Spleen (tissue), 11 donors: ENCODE measurements at regions not wholly inside any gene's neighbourhood (a gene's known extent, or its start where the extent isn't known, plus 50 kb on each side); places are given as distances from the start of the nearest gene placed in this dataset.

Experiments
- DNase-seq: peaks from one replicate; pipeline ENCODE4 v3.0.0-alpha.2; 2020
- H3K27ac ChIP-seq, 8 donors: fragments of 200-600 bp; sonication (generic) in 7 of 8; 1 replicate in 4 of 8; 2 replicates in 4 of 8; pipeline versions ENCODE4 v1.5.0 to v1.8.0; 2016 to 2021; ENCODE audit warnings: inconsistent platforms in 4 of 8, mild to moderate bottlenecking in 4 of 8, moderate library complexity in 1 of 8
- H3K27me3 ChIP-seq, 7 donors: fragments of 200-600 bp; sonication (generic) in 6 of 7; replicated peaks in 1 of 7; 1 replicate in 4 of 7; 2 replicates in 3 of 7; pipeline versions ENCODE4 v1.5.0 to v1.8.0; 2016 to 2021; ENCODE audit warnings: inconsistent platforms in 3 of 7, mild to moderate bottlenecking in 1 of 7
- H3K36me3 ChIP-seq, 6 donors: fragments of 200-600 bp; sonication (generic) in 5 of 6; 1 replicate in 4 of 6; 2 replicates in 2 of 6; pipeline versions ENCODE4 v1.5.0 to v1.8.0; 2016 to 2021; ENCODE audit warnings: inconsistent platforms in 2 of 6
- H3K4me1 ChIP-seq, 6 donors: fragments of 200-600 bp; sonication (generic) in 5 of 6; 1 replicate in 3 of 6; 2 replicates in 3 of 6; pipeline versions ENCODE4 v1.5.0 to v1.8.0; 2016 to 2021; ENCODE audit warnings: inconsistent platforms in 3 of 6
- H3K4me3 ChIP-seq, 8 donors: fragments of 200-600 bp; sonication (generic) in 7 of 8; 1 replicate in 4 of 8; 2 replicates in 4 of 8; pipeline versions ENCODE4 v1.5.0 to v1.8.0; 2016 to 2021; ENCODE audit warnings: inconsistent platforms in 4 of 8, mild to moderate bottlenecking in 4 of 8, moderate library complexity in 2 of 8
- H3K9me3 ChIP-seq, 8 donors: fragments of 200-600 bp; sonication (generic) in 7 of 8; 1 replicate in 4 of 8; 2 replicates in 4 of 8; pipeline versions ENCODE4 v1.5.0 to v1.8.0; 2016 to 2021; ENCODE audit warnings: inconsistent platforms in 4 of 8
- POLR2A ChIP-seq, 3 donors: fragments of 450-650 bp; IDR thresholded peaks; one replicate each; pipeline ENCODE4 v1.5.1; 2017; ENCODE audit warnings: antibody characterized with exemption in 3 of 3, mild to moderate bottlenecking in 1 of 3
- POLR2AphosphoS5 ChIP-seq, 3 donors: sonication (generic); formaldehyde crosslinking; IDR thresholded peaks; one replicate each; pipeline ENCODE4 v1.5.1; 2017; ENCODE audit warnings: antibody characterized with exemption in 3 of 3
- WGBS, 5 donors: extraction: QIAGEN DNeasy Blood & Tissue Kit in 3 of 5; methylation state at CpG; one replicate each; pipeline versions ENCODE4 v1.1.5 to v1.1.7; 2013 to 2018; 5-methylcytosine and 5-hydroxymethylcytosine counted together
- intact Hi-C: fragments of 100-400 bp; cut with DNase I; formaldehyde crosslinking; loops from one replicate; pipeline ENCODE4 v1.15.0; 2023; ENCODE audit warnings: low total_unique reads
- TF ChIP-seq, protein P1 (sequence below), 11 experiments: fragments of 200-600 bp in 7 of 11; fragments of 450-650 bp in 4 of 11; sonication (generic) in 4 of 11; IDR thresholded peaks in 8 of 11; conservative IDR thresholded peaks in 3 of 11; 1 replicate in 7 of 11; 2 replicates in 4 of 11; pipeline versions ENCODE4 v1.4.0 to v1.8.0; 2016 to 2021; ENCODE audit warnings: antibody characterized with exemption in 11 of 11, inconsistent platforms in 4 of 11, mild to moderate bottlenecking in 1 of 11
- donor health status: healthy with polysubstance abuse.
- donor health status: DM: no; HTN: no; CAD: no; lungs with moderate emphysema.
- donor health status: DM: no; HTN: no; CAD: no.
- donor health status: Bipolar disorder and iron deficiency.
- donor health status: healthy.
- donor health status: DM: no; HTN: no; CAD: no.
- donor health status: DM: yes; HTN: yes; CAD: no.

DNA sequence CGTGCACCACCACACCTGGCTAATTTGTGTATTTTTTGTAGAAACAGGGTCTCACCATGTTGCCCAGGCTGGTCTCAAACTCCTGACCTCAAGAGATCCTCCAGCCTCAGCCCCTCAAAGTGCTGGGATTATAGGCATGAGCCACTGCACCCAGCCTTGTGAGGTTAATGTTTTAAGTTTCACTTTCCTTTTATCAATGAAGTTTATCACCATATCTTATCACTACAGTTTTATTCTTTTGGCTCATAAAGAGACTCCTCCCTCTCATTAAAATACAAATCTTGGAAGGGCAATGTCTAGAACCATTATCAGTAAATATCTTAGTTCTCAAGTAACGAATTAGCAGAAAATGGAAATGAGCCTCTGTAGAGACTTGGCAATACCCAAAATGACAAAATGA, 173.8 kb downstream of the BCL11A start:
- Histone ChIP-seq H3K4me3 (no peak overlapping the region), H3K9me3 (no peaks in the 10 kb centered on the region), H3K4me1 (peaks cover 0 to 39% (median 0%) of the 10 kb centered on the region in 6 donors), H3K27ac (no peak overlapping the region), H3K27me3 (no peaks in the 10 kb centered on the region), H3K36me3 (no peaks in the 10 kb centered on the region)
- TF ChIP-seq POLR2AphosphoS5 (IDR thresholded peaks at IDR 0.05) (no peak), POLR2A (IDR thresholded peaks at IDR 0.05) (no peak)
- TF ChIP-seq, protein P1, sequence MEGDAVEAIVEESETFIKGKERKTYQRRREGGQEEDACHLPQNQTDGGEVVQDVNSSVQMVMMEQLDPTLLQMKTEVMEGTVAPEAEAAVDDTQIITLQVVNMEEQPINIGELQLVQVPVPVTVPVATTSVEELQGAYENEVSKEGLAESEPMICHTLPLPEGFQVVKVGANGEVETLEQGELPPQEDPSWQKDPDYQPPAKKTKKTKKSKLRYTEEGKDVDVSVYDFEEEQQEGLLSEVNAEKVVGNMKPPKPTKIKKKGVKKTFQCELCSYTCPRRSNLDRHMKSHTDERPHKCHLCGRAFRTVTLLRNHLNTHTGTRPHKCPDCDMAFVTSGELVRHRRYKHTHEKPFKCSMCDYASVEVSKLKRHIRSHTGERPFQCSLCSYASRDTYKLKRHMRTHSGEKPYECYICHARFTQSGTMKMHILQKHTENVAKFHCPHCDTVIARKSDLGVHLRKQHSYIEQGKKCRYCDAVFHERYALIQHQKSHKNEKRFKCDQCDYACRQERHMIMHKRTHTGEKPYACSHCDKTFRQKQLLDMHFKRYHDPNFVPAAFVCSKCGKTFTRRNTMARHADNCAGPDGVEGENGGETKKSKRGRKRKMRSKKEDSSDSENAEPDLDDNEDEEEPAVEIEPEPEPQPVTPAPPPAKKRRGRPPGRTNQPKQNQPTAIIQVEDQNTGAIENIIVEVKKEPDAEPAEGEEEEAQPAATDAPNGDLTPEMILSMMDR (IDR thresholded peaks at IDR 0.05 in 8 of 11, conservative IDR thresholded peaks at IDR 0.05 in 3 of 11), result no peak
- intact Hi-C loops, result no loop called here
- WGBS, 5 donors, result 78 to 94% (median 87%) methylated on average over 2 of the region's 2 CpGs
- DNase-seq, result no peak

DNA sequence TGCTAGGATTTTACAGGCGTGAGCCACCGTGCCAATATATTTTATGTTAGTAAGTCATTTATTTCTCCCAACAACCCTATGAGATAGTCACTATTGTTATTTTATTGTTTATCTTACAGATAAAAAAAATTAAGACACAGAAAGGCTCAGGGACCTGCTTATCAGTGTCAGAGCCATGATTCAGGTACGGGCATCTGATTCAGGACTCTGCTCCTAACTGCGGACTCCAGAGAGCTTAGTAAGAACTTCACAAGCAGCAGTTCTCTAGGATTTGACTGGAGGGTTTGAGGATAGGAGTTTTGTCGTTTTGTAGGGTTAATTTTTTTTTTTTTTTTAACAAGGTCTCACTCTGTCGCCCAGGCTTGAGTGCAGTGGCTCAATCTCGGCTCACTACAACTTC, 174.2 kb downstream of the BCL11A start:
- Histone ChIP-seq H3K4me1 (peaks cover 0 to 39% (median 0%) of the 10 kb centered on the region in 6 donors), H3K4me3 (no peak overlapping the region), H3K9me3 (no peaks in the 10 kb centered on the region), H3K27ac (no peak overlapping the region), H3K27me3 (no peaks in the 10 kb centered on the region), H3K36me3 (no peaks in the 10 kb centered on the region)
- intact Hi-C loops, result no loop called here
- no peak for DNase-seq
- WGBS, 5 donors, result 67 to 89% (median 81%) methylated on average over 7 of the region's 7 CpGs
- no peak for TF ChIP-seq POLR2A (IDR thresholded peaks at IDR 0.05)

DNA sequence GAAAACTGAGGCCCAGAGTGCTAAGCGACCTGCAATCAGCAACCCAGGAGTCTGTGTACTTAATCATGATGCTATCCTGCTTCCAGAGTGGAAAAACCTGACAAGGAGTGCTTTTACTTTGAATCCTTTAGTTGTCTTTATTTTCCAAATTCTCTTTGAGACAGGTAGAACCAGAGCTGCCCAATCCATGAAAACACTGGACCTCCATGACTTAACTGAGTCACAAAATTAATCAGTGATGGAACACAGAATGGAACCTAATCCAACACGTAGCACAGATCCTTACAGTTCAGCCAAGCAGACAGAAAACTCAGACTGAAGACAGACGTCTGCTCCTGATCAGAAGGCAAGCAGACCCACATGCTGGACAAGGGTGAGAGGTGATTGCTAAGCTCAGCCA, 175.6 kb downstream of the BCL11A start:
- no peak overlapping the region for H3K4me3 ChIP-seq
- H3K36me3 ChIP-seq, result no peaks in the 10 kb centered on the region
- H3K9me3 ChIP-seq, result no peaks in the 10 kb centered on the region
- no peak for DNase-seq
- intact Hi-C loops, result no loop called here
- 83 to 96% (median 88%) methylated on average over 3 of the region's 3 CpGs for WGBS, 5 donors
- TF ChIP-seq, protein P1 (IDR thresholded peaks at IDR 0.05 in 8 of 11, conservative IDR thresholded peaks at IDR 0.05 in 3 of 11), result no peak
- no peak for TF ChIP-seq POLR2A (IDR thresholded peaks at IDR 0.05)
- TF ChIP-seq POLR2AphosphoS5 (IDR thresholded peaks at IDR 0.05), result no peak
- H3K4me1 ChIP-seq, result peaks cover 0 to 34% (median 0%) of the 10 kb centered on the region in 6 donors
- no peaks in the 10 kb centered on the region for H3K27me3 ChIP-seq
- H3K27ac ChIP-seq, result no peak overlapping the region

DNA sequence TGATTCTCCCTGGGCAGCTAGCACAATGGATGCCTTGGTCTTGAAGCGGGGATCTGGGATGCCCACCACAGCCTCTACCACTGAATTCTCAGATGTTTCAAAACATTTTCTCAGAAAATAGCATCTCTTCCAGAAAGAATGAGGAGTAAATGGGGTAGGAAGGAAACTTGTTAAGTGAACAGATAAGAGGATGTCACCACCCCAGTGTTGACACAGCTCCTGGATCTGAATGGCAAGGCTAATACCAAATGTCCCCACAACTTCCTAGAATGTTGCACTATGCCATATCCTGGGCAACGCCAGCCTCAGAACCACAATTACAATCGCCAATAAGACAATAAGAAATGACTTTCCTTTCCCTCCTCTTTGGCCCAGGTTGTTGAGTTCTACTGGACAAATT, 177.2 kb downstream of the BCL11A start:
- intact Hi-C loops, result no loop called here
- H3K4me3 ChIP-seq, result no peak overlapping the region
- no peak for TF ChIP-seq POLR2A (IDR thresholded peaks at IDR 0.05)
- no peak for TF ChIP-seq POLR2AphosphoS5 (IDR thresholded peaks at IDR 0.05)
- TF ChIP-seq, protein P1 (IDR thresholded peaks at IDR 0.05 in 8 of 11, conservative IDR thresholded peaks at IDR 0.05 in 3 of 11), result no peak
- H3K9me3 ChIP-seq, result no peaks in the 10 kb centered on the region
- H3K36me3 ChIP-seq, result no peaks in the 10 kb centered on the region
- H3K27ac ChIP-seq, result no peak overlapping the region
- H3K4me1 ChIP-seq, result peaks cover 0 to 50% (median 12%) of the 10 kb centered on the region in 6 donors
- 41 to 86% (median 55%) methylated on average over 3 of the region's 3 CpGs for WGBS, 5 donors
- no peak for DNase-seq
- no peaks in the 10 kb centered on the region for H3K27me3 ChIP-seq

DNA sequence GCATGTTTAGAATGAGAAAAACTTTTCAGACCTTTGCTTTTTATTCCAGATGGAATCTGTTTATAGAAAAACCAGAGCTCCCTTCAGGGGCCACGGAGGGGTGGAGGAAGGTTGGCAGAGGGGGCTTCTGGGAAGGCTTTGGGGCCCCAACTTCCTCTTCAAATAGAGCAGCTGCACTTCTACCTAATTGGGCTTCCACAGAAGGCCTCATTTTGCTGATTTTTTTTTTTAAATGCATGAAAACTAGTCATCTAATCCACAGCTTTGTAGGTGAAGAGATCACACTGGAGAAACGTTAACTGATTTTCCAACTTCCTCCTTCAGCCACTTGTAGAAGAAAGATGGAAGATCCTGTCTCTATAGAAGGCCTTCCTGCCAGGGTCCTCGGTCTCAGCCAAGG, 181.8 kb downstream of the BCL11A start:
- H3K4me3 ChIP-seq, result no peak overlapping the region
- H3K36me3 ChIP-seq, result no peaks in the 10 kb centered on the region
- H3K9me3 ChIP-seq, result no peaks in the 10 kb centered on the region
- DNase-seq, result no peak
- H3K27me3 ChIP-seq, result no peaks in the 10 kb centered on the region
- H3K4me1 ChIP-seq, result peaks cover 0 to 68% (median 29%) of the 10 kb centered on the region in 6 donors
- no peak for TF ChIP-seq POLR2AphosphoS5 (IDR thresholded peaks at IDR 0.05)
- TF ChIP-seq, protein P1 (IDR thresholded peaks at IDR 0.05 in 8 of 11, conservative IDR thresholded peaks at IDR 0.05 in 3 of 11), result no peak
- TF ChIP-seq POLR2A (IDR thresholded peaks at IDR 0.05), result no peak
- intact Hi-C loops, result no loop called here
- 14 to 59% (median 20%) methylated on average over 3 of the region's 3 CpGs for WGBS, 5 donors
- peak overlapping the region in 6 of 8 donors; percentile 3 to 75 (median 63) for H3K27ac ChIP-seq
